HG03175 (cell line): ENCODE measurements at regions not wholly inside any gene's neighbourhood (a gene's known extent, or its start where the extent isn't known, plus 50 kb on each side); places are given as distances from the start of the nearest gene placed in this dataset.

Experiments used
- ATAC-seq: cut with Tn5 transposase; IDR thresholded peaks from one replicate; pipeline ENCODE4 v1.9.1; 2021; ENCODE audit warnings: mild to moderate bottlenecking, moderate library complexity; ENCODE audit not compliant: unreplicated experiment

GRCh38 chr13:59495299-59495698 lies 668.4 kb downstream of the DIAPH3 start:
- ATAC-seq = no peak

- no peak for ATAC-seq
These were observed 667.7 kb downstream of the DIAPH3 start for GRCh38 chr13:59495936-59496512.

GRCh38 chr13:59497621-59498247 lies 666.0 kb downstream of the DIAPH3 start:
- ATAC-seq = no peak

- ATAC-seq = no peak
These were observed 662.7 kb downstream of the DIAPH3 start for GRCh38 chr13:59501004-59501403.

GRCh38 chr13:59504407-59504806 lies 659.3 kb downstream of the DIAPH3 start:
- no peak for ATAC-seq

GRCh38 chr13:59510386-59510785 lies 653.3 kb downstream of the DIAPH3 start:
- ATAC-seq = no peak

- ATAC-seq = no peak
These were observed 650.0 kb downstream of the DIAPH3 start for GRCh38 chr13:59513686-59514085.

GRCh38 chr13:59514316-59514715 lies 649.4 kb downstream of the DIAPH3 start:
- ATAC-seq = no peak

GRCh38 chr13:59519819-59520218 lies 643.9 kb downstream of the DIAPH3 start:
- no peak for ATAC-seq

GRCh38 chr13:59521549-59521948 lies 642.2 kb downstream of the DIAPH3 start:
- no peak for ATAC-seq

- no peak for ATAC-seq
These were observed 641.1 kb downstream of the DIAPH3 start for GRCh38 chr13:59522652-59523051.

- ATAC-seq = no peak
These were observed 636.2 kb downstream of the DIAPH3 start for GRCh38 chr13:59527500-59527899.

GRCh38 chr13:59531571-59532091 lies 632.1 kb downstream of the DIAPH3 start:
- ATAC-seq = no peak

- ATAC-seq = no peak
These were observed 631.3 kb downstream of the DIAPH3 start for GRCh38 chr13:59532405-59532804.

GRCh38 chr13:59533561-59534555 lies 629.9 kb downstream of the DIAPH3 start:
- no peak for ATAC-seq

- ATAC-seq = no peak
These were observed 628.9 kb downstream of the DIAPH3 start for GRCh38 chr13:59534806-59535205.

- no peak for ATAC-seq
These were observed 626.2 kb downstream of the DIAPH3 start for GRCh38 chr13:59537500-59537899.

- ATAC-seq = no peak
These were observed 625.2 kb downstream of the DIAPH3 start for GRCh38 chr13:59538512-59538911.

- ATAC-seq = no peak
These were observed 621.4 kb downstream of the DIAPH3 start for GRCh38 chr13:59542303-59542702.

- no peak for ATAC-seq
These were observed 620.3 kb downstream of the DIAPH3 start for GRCh38 chr13:59543418-59543817.

GRCh38 chr13:59545007-59545406 lies 618.7 kb downstream of the DIAPH3 start:
- no peak for ATAC-seq
